Stimulated activated CD8-positive, alpha-beta memory T cell treated with anti-CD3 and anti-CD28 coated beads, Interleukin-7, amount 100 ng/mL, for 48 hours (primary cell): ENCODE measurements at regions not wholly inside any gene's neighbourhood (a gene's known extent, or its start where the extent isn't known, plus 50 kb on each side); places are given as distances from the start of the nearest gene placed in this dataset.
"Not testable (repeated sequence)": the region's sequence is repeated elsewhere in the genome, so short reads cannot be mapped to it uniquely, and the experiment has no call there.

Experiments used
- DNase-seq, 2 donors: peaks; one replicate each; pipeline ENCODE4 v3.0.0-alpha.2; 2020; ENCODE audit warnings: low read depth in 1 of 2; ENCODE audit errors: extremely low read depth in 1 of 2

DNA sequence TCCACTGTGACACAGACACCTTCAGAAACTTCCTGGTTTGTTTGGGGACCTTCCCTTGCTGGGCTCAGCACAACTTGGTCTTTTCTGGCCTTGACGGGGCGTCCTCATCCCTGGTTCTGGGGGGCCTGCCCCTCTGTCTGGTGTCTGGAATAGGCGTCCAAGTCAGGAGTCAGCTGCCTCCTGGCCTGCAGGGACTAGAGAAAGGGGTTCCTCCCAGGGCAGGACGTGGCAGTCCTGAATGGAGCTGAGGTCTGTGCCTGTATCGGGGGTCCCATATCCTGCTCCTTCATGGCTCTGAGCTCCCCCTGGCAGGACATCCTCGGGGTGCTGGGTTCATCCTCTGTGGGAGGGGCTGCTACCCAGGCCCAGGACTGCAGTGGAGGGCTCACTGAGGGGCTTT, 384.0 kb downstream of the TMEM121 start:
- DNase-seq: no peak

DNA sequence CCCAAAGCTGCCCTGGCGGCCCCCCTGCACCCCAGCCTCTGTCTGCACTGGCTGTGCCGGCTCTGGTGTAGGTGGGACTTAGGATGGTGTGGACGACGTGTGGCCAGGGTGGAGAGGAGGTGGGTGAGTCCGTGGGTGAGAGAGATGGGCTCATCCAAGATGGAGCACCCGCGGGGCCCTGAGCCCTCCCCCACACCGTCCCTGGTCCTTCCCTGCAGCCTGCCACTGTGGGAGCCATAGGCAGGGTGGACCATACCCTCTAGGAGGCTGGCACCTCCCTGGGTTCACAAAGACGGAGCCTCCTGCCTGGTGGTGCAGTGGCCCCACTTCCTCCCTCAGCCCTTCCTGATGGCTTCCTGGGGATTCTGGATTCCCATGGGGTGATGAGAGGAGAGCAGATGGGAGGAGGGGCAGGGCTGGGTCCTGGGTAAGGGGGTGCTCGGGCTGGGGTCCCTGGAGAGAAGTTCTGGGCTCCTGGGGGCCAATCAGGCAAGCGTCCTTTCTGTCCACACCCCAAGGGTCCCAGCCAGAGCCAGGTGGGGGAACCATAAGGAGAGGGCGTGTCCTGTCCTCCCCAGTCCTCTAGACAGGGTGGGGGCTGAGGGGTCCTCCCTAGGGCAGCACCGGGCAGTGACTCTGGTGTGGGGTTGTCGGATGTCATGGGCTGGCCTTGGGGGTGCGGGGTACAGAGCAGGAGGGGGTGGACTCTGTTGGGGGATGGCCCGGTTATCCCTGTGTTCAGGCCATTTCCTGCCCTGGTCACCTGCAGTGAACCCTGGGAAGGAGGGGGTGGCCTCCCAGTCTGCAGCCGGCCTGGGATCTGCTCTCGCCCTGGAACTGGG, 384.8 kb downstream of the TMEM121 start:
- DNase-seq: no peak

DNA sequence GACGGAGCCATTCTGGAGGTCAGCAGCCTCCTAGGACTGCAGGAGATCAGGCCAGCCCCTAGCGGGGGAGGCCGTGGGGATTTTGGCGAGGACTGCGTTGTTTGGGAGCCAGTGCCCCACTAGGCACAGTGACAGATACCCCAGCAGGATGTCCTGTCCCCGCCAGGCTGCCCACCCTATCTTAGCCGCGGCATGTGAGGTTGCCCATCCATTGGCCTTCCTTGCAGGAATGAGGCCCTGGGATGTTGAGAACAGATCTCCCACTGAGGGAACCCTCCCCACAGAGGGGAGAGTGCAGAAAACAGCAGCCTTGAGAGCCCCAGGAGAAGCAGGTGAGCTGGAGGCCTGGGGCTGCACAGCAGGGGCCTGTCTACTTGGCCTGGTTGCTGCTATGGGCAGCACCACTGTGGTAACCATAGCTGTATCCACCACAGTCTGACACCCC, 385.5 kb downstream of the TMEM121 start:
- DNase-seq: not testable (repeated sequence)

DNA sequence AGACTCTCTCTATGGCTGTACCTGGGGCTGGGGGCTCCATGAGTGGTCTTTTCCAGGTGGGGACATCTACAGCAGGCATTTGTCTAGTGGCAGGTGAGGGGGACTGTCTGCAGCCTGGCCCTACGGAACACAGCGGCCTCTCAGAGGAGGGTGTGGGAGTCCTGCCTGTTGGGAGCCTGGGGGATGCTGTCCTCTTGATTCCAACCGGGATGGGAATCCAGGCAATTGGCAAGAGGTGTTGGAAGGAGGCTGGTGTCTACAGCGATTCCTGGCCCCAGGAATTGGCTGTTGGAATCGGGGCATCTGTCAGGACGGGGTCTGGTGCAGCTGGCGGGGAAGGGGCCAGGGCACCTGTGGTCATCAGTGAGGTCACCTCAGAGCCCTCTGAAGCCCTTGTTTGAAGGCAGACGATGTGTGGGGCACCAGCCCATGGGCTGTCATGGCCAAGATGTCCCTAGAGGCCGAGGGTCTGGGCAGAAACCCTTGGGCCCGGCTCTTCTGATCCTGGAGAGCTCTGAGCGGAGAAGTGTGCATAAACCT, 386.3 kb downstream of the TMEM121 start:
- DNase-seq: no peak

- DNase-seq: no peak
Measured at GRCh38 chr14:105913221-105913620, 386.8 kb downstream of the TMEM121 start.

GRCh38 chr14:105913861-105914260, 387.5 kb downstream of the TMEM121 start:
- DNase-seq: no peak

DNA sequence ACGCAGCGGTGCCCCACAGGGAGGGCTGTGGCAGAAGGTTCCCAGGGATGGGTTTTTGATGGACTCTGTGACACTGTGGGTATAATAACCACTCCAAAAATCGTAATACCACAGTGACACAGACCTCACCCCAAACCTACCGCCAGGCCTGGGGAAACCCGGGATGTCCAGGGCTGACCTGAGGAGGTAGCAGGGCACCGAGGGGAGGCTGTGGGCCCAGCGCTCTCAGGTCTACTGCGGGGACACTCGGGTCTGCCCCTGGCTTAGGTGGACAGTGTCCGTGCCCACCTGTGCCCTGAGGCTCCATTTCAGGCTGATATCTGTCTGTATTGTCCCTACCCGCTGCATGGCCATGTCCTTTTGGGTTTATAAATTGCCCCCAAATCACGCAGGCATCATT, 387.9 kb downstream of the TMEM121 start:
- DNase-seq: not testable (repeated sequence)

DNA sequence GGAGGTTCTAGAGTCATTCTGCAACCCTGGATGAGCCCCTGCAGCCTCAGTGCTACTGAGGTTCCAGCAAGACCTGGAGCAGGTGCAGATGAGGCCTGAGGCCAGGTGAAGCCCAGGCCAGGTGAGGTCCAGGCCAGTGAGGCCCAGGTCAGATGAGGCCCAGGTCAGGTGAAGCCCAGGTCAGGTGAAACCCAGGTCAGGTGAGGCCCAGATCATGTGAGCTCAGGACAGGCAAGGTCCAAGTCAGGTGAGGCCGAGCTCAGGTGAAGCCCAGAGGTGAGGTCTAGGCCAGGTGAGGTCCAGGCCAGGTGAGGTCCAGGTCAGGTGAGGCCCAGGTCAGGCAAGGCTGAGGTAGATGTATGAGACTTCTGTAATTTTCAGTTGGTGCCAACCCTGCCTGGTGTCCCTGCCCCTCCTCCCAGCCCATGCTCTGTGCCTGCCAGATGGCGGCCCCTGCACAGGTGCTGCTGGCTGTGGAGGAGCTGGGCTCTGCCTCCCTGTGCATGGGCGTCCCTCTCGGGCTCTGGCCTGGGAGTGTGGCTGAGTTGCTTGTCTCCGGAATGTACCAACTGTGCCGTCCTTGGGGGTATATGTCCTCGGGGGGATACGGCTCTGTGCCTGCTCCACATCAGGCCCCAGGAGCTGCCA, 388.5 kb downstream of the TMEM121 start:
- no peak for DNase-seq

GRCh38 chr14:105915546-105915945, 389.2 kb downstream of the TMEM121 start:
- not testable (repeated sequence) for DNase-seq

DNA sequence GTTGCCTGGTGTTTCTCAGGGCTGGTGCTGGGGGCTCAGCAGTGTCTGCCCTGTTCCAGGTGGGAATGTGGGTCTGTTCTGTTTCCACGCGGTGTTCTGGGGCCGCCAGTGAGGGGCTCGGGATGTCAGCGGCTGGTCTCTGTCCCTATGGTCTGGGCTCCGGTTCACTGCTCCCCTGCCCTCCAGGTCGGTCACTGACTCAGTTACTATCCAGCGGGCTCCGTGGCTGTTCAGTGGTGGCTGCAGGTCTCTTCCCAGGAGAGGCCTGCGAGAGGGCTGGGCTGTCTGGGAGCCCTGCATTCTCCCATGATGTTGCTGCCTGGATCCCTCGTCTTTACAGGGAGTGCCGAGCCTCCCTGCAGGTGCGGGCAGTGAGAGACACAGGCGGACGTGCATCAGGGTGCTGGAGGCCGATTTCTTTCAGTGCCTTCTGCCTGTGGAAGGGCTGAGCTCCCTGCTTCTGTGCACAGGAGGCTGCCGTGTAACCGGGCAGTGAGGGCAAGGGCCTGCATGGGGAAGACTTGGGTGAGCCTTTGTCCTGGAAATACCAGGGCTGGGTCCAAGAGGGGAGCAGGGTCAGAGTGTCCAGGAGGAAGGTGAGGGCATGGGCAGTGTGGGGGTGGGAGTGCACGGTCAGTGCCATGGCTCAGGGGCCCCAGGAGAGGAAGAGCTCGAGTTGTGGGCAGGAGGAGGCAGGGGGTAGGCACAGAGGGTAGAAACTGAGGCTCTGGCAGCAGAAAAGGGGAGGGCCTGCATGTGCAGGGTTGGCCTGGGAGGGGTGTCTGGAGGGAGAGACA, 391.0 kb downstream of the TMEM121 start:
- not testable (repeated sequence) for DNase-seq

DNA sequence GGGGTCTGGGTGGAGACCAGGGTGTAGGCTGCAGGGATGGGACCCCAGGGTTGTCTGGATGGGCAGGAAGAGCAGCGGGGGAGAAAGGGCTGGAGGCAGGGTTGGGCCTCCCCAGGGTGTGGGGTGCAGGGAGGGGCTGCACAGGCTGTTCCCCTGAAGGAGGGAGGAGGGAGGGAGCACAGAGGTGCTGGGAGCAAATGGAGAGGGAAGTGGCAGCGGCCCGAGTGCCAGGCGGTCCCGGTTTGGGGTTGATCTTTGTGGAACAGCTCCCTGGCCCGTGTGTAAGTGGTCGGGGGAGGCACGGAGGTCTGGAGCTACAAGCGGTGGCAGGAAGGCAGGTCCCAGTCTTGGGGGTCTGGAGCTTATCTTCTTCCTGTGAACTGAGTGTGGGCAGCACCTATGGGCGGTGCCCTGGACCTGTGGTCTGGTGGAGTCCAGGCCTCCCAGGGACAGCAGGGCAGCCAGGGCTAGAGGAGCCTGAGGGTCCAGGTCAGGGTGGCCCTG, 391.6 kb downstream of the TMEM121 start:
- DNase-seq: no peak

DNA sequence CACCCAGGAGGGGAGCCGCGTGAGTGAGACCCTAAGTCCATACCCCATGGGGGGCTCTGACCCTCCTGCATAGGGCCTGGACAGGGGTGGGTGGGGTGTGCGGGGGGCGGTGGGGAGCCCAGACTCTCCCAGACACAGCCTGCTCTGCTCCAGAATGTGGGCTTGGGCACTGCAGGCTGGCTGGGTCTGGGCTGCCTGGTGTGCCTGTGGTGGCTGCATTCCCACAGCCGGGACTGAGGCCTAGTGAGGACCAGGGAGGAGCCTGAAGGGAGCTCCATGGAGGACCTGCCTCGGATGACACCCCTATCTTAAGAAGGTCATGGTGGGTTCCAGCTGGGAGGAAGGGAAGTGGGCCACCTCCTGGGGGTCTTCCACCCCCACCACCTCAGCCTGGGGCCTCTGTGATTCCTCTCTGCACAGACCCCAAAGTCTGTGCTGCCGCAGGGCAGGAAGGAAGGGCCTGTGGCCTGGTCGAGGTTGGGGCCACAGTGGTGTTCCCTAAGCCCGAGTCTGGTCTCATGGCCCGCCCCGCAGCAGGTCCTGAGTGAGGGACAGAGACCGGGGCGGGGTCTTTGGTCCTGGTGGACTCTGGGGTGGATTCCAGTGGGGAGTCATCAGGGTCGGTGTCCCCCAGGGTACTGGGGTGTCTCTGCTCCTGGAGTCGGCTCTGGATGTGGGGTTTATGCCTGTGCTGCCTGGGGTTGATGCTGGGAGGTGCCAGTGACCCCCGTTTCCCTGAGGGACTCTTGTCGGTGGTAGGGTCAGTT, 392.3 kb downstream of the TMEM121 start:
- DNase-seq: no peak

- no peak for DNase-seq
Measured at GRCh38 chr14:105919458-105920150, 393.2 kb downstream of the TMEM121 start.

- DNase-seq: not testable (repeated sequence)
Measured at GRCh38 chr14:105920151-105920700, 393.8 kb downstream of the TMEM121 start.

DNA sequence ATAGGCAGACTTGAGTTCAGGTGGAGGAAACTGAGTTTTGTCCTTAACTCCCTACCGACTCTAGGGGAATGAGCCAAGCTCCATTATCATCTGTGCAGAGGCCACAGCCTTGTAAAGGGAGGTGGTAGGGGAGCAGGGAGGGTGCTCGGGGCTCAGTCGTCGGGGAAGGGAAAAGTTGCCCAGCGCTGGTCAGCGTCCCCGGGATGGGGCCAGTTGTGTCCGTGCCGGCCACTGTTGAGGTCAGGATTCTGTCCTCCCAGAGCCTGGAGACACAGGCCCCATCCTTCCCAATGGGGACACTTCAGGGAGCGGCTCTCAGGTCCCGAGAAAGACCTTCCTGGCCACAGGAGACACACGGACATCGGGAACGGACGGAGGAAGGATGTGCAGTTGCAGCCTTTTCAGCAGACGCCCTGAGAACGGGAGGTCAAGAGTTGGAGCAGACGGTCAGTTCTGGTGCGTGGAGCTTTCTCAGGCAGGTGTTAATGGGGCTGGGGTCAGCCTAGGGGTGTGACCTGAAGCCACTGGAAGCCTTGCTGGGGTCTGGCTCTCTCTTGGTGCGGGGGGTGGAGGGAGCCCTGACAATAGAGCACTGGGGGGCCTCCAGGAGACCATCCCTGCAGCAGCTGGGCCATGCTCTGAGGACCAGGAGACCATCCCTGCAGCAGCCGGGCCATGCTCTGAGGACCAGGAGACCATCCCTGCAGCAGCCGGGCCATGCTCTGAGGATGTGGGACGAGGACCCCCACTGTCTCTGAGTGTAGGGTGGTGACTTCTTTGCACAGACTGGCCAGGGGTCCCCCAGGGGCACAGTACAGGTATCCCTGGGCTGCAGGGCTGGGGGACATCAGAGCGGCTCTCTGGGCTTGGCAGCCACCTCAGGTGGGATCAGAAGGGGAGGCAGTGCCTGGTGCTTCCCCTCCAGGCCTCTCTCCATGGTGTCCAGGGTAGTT, 394.7 kb downstream of the TMEM121 start:
- DNase-seq: not testable (repeated sequence)

DNA sequence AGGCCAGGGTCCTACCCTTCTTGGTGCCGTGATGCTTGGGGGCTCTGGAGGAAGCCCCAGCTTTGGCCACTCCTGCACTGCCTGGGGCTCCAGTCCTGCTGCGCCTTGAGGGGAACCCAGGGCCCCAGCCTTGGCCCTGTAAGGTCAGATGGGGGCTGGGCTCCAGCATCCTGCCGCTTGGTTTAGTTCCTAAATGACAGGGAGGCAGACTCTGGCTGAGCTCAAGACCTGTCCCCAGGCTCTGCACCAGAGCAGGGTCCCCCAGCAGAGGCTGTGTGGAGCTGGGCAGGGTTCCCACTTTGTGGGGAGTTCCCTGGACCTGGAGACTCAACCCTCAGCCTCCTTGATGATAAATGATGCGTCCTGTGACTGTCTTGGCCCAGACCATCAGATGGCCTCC, 395.4 kb downstream of the TMEM121 start:
- DNase-seq: not testable (repeated sequence)

GRCh38 chr14:105923520-105924191, 397.3 kb downstream of the TMEM121 start:
- DNase-seq: not testable (repeated sequence)
